OCI-LY7 (cell line): ENCODE measurements at regions not wholly inside any gene's neighbourhood (a gene's known extent, or its start where the extent isn't known, plus 50 kb on each side); places are given as distances from the start of the nearest gene placed in this dataset.

Experiments
- BruUV-seq: library from RNA; stranded (reverse); fragments of 400-500 nt; replicated peaks from 2 replicates; lab custom pipeline; 2021; lab: Mats Ljungman, UMichigan
- CTCF ChIA-PET: fragments of 300-600 bp; sonication (Branson Sonifier 250); formaldehyde crosslinking; loops from one replicate; lab custom pipeline; 2022; ENCODE audit warnings: antibody characterized with exemption; ENCODE audit not compliant: unreplicated experiment; lab: Charles Lee
- POLR2A ChIA-PET: fragments of 300-600 bp; sonication (Branson Sonifier 250); formaldehyde crosslinking; loops from one replicate; lab custom pipeline; 2022; ENCODE audit warnings: antibody characterized with exemption; lab: Charles Lee
- DNase-seq: peaks from one replicate; pipeline ENCODE4 v3.0.0-alpha.2; 2015; ENCODE audit warnings: low spot score
- H2AFZ ChIP-seq: fragments of 200-600 bp; sonication (generic), shearing (Covaris generic); 2 replicates; pipeline ENCODE4 v1.6.1; 2014; ENCODE audit warnings: mild to moderate bottlenecking, antibody characterized with exemption, low read length, moderate library complexity
- H3K27ac ChIP-seq: fragments of 200-600 bp; sonication (generic); 2 replicates; pipeline ENCODE4 v1.5.1; 2014; ENCODE audit warnings: mixed run types, low read depth, mild to moderate bottlenecking, moderate library complexity, low read length, inconsistent platforms; ENCODE audit not compliant: poor library complexity, severe bottlenecking
- H3K36me3 ChIP-seq: fragments of 200-600 bp; sonication (generic); 2 replicates; pipeline ENCODE4 v1.6.1; 2014; ENCODE audit warnings: mild to moderate bottlenecking, antibody characterized with exemption, low read length, moderate library complexity, mixed read lengths; ENCODE audit not compliant: insufficient read depth
- H3K4me1 ChIP-seq: fragments of 200-600 bp; sonication (generic); 2 replicates; pipeline ENCODE4 v1.5.1; 2014; ENCODE audit warnings: mild to moderate bottlenecking, low read length; ENCODE audit not compliant: insufficient read depth, poor library complexity, severe bottlenecking
- H3K4me2 ChIP-seq: fragments of 200-600 bp; sonication (generic); 2 replicates; pipeline ENCODE4 v1.6.1; 2014; ENCODE audit warnings: mild to moderate bottlenecking, low read length
- H3K4me3 ChIP-seq: fragments of 200-600 bp; sonication (generic); 2 replicates; pipeline ENCODE4 v1.5.1; 2014; ENCODE audit warnings: mild to moderate bottlenecking, low read depth, low read length; ENCODE audit not compliant: poor library complexity, severe bottlenecking
- H3K79me2 ChIP-seq: fragments of 200-600 bp; sonication (generic); 2 replicates; pipeline ENCODE4 v1.6.1; 2016; ENCODE audit warnings: low read depth, mild to moderate bottlenecking, low read length, moderate library complexity, mixed read lengths; ENCODE audit not compliant: insufficient read depth
- H3K9me2 ChIP-seq: fragments of 200-600 bp; sonication (generic); 2 replicates; pipeline ENCODE4 v1.6.1; 2016; ENCODE audit warnings: mild to moderate bottlenecking, low read length, mixed read lengths; ENCODE audit not compliant: insufficient read depth
- H3K9me3 ChIP-seq: fragments of 200-600 bp; sonication (generic); 2 replicates; pipeline ENCODE4 v1.6.1; 2014; ENCODE audit warnings: mild to moderate bottlenecking, mixed run types, low read length, mixed read lengths
- H4K20me1 ChIP-seq: fragments of 200-600 bp; sonication (generic); 2 replicates; pipeline ENCODE4 v1.6.1; 2014; ENCODE audit warnings: mild to moderate bottlenecking, antibody characterized with exemption, low read length, moderate library complexity, mixed read lengths; ENCODE audit not compliant: insufficient read depth
- EZH2phosphoT487 ChIP-seq: fragments of 200-600 bp; sonication (generic); IDR thresholded peaks from 2 replicates; pipeline ENCODE4 v1.6.1; 2018; ENCODE audit warnings: low read depth, borderline replicate concordance, mild to moderate bottlenecking, mixed run types, antibody characterized with exemption, low read length, moderate library complexity, mixed read lengths
- intact Hi-C: fragments of 100-400 bp; cut with micrococcal nuclease; formaldehyde crosslinking; loops from one replicate; pipeline ENCODE4 v1.10.0; 2022; ENCODE audit not compliant: unreplicated experiment
- TF ChIP-seq, protein P1 (sequence below): fragments of 200-600 bp; sonication (generic); conservative IDR thresholded peaks from 2 replicates; pipeline ENCODE4 v1.5.1; 2014; ENCODE audit warnings: mild to moderate bottlenecking, antibody characterized with exemption, low read length, moderate library complexity, mixed read lengths

- no peak overlapping the region for H3K4me2 ChIP-seq
- no peaks in the 10 kb centered on the region for H3K79me2 ChIP-seq
- H4K20me1 ChIP-seq, result no peaks in the 10 kb centered on the region
- no peak overlapping the region for H2AFZ ChIP-seq
- BruUV-seq, result no TSS peak
- 0 out of 2 replicates have a peak, but pooled peaks cover 4% of the 10 kb centered on the region for H3K9me3 ChIP-seq
- H3K4me3 ChIP-seq, result no peak overlapping the region
- no peaks in the 10 kb centered on the region for H3K9me2 ChIP-seq
- TF ChIP-seq EZH2phosphoT487, result no peak
- TF ChIP-seq, protein P1, sequence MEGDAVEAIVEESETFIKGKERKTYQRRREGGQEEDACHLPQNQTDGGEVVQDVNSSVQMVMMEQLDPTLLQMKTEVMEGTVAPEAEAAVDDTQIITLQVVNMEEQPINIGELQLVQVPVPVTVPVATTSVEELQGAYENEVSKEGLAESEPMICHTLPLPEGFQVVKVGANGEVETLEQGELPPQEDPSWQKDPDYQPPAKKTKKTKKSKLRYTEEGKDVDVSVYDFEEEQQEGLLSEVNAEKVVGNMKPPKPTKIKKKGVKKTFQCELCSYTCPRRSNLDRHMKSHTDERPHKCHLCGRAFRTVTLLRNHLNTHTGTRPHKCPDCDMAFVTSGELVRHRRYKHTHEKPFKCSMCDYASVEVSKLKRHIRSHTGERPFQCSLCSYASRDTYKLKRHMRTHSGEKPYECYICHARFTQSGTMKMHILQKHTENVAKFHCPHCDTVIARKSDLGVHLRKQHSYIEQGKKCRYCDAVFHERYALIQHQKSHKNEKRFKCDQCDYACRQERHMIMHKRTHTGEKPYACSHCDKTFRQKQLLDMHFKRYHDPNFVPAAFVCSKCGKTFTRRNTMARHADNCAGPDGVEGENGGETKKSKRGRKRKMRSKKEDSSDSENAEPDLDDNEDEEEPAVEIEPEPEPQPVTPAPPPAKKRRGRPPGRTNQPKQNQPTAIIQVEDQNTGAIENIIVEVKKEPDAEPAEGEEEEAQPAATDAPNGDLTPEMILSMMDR, result no peak
- H3K36me3 ChIP-seq, result no peaks in the 10 kb centered on the region
- H3K4me1 ChIP-seq, result no peaks in the 10 kb centered on the region
- intact Hi-C loops, result no loop called here
- no peak for DNase-seq
- no peak overlapping the region for H3K27ac ChIP-seq
- CTCF ChIA-PET, result no interaction called here
- POLR2A ChIA-PET, result no interaction called here
Measured at GRCh38 chr5:35502206-35502605, 115.5 kb upstream of the SPEF2 start.

GRCh38 chr5:35488791-35489190 lies 128.9 kb upstream of the SPEF2 start:
- CTCF ChIA-PET, result no interaction called here
- H3K4me3 ChIP-seq, result no peak overlapping the region
- no peaks in the 10 kb centered on the region for H3K79me2 ChIP-seq
- H3K27ac ChIP-seq, result no peak overlapping the region
- no peaks in the 10 kb centered on the region for H3K36me3 ChIP-seq
- POLR2A ChIA-PET, result no interaction called here
- H3K4me1 ChIP-seq, result no peaks in the 10 kb centered on the region
- TF ChIP-seq EZH2phosphoT487, result no peak
- TF ChIP-seq, protein P1, result no peak
- H4K20me1 ChIP-seq, result no peaks in the 10 kb centered on the region
- H3K9me3 ChIP-seq, result no peaks in the 10 kb centered on the region
- no TSS peak for BruUV-seq
- intact Hi-C loops, result no loop called here
- no peak overlapping the region for H3K4me2 ChIP-seq
- no peak overlapping the region for H2AFZ ChIP-seq
- H3K9me2 ChIP-seq, result no peaks in the 10 kb centered on the region
- DNase-seq, result no peak

DNA sequence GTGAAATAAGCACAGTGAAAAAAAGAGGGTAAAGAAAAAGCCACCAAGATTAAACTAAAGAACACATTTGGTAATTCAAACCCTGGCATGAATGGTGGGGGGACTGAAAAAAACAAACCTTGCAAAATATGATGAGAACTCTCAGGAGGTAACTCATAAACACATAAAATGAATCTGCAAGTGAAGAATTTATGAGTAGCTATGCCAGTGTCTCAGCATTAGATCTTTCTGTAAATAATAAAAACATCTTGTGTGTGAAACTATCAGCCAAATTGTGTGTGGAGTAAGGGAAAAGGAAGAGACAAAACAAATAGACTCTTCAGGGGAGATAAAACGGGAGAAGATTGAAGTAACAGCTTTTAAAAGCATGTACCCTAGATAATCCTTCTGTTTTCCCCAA lies 129.6 kb upstream of the SPEF2 start:
- TF ChIP-seq, protein P1, result no peak
- TF ChIP-seq EZH2phosphoT487, result no peak
- no peaks in the 10 kb centered on the region for H4K20me1 ChIP-seq
- H3K4me3 ChIP-seq, result no peak overlapping the region
- H3K36me3 ChIP-seq, result no peaks in the 10 kb centered on the region
- H3K9me3 ChIP-seq, result no peaks in the 10 kb centered on the region
- ChIA-PET POLR2A (no interaction called here), CTCF (no interaction called here)
- intact Hi-C loops, result no loop called here
- no TSS peak for BruUV-seq
- H3K9me2 ChIP-seq, result no peaks in the 10 kb centered on the region
- H3K27ac ChIP-seq, result no peak overlapping the region
- no peak overlapping the region for H2AFZ ChIP-seq
- H3K4me2 ChIP-seq, result no peak overlapping the region
- H3K4me1 ChIP-seq, result no peaks in the 10 kb centered on the region
- DNase-seq, result no peak
- no peaks in the 10 kb centered on the region for H3K79me2 ChIP-seq
